OCI-LY1 (cell line): ENCODE measurements at regions not wholly inside any gene's neighbourhood (a gene's known extent, or its start where the extent isn't known, plus 50 kb on each side); places are given as distances from the start of the nearest gene placed in this dataset.

Experiments used
- CTCF ChIP-seq: fragments of 200-600 bp; sonication (generic), shearing (Covaris generic); IDR thresholded peaks from 2 replicates; pipeline ENCODE4 v1.5.1; 2017; ENCODE audit warnings: mild to moderate bottlenecking, antibody characterized with exemption, low read length, moderate library complexity, mixed read lengths
- EZH2 ChIP-seq: fragments of 200-600 bp; sonication (generic), shearing (Covaris generic); IDR thresholded peaks from 2 replicates; pipeline ENCODE4 v1.8.0; 2017; ENCODE audit warnings: borderline replicate concordance, mixed run types, mild to moderate bottlenecking, antibody characterized with exemption, low read length, moderate library complexity, mixed read lengths

- TF ChIP-seq CTCF: no peak
- TF ChIP-seq EZH2: no peak
Observed at GRCh38 chr3:89699229-89699628, 591.8 kb downstream of the EPHA3 start.
